GM12878 (cell line): ENCODE measurements at regions not wholly inside any gene's neighbourhood (a gene's known extent, or its start where the extent isn't known, plus 50 kb on each side); places are given as distances from the start of the nearest gene placed in this dataset.

ENCODE experiments used
- ATAC-seq: fragments of 200-7000 bp; cut with Tn5 transposase; 3 replicates; pipeline ENCODE4 v1.9.1; 2020; ENCODE audit warnings: mild to moderate bottlenecking, moderate library complexity
- BruUV-seq: library from RNA; stranded (reverse); fragments of 400-500 nt; replicated peaks from 2 replicates; lab custom pipeline; 2021; lab: Mats Ljungman, UMichigan
- CTCF ChIA-PET: fragments of 300-600 bp; sonication (Branson Sonifier 250); formaldehyde crosslinking; extraction: SDS; loops from one replicate; lab custom pipeline; 2021; ENCODE audit warnings: inconsistent platforms; lab: Yijun Ruan, JAX
- POLR2A ChIA-PET: fragments of 350-600 bp; formaldehyde crosslinking; extraction: SDS; loops from one replicate; lab custom pipeline; 2021; ENCODE audit warnings: inconsistent platforms; lab: Charles Lee
- RAD21 ChIA-PET: fragments of 300-600 bp; sonication (Branson Sonifier 250); formaldehyde crosslinking; loops from one replicate; lab custom pipeline; 2023; ENCODE audit warnings: antibody characterized with exemption; ENCODE audit not compliant: unreplicated experiment; lab: Charles Lee
- SMC1A ChIA-PET: fragments of 300-600 bp; sonication (Branson Sonifier 250); formaldehyde crosslinking; loops from one replicate; lab custom pipeline; 2023; ENCODE audit not compliant: unreplicated experiment, uncharacterized antibody; lab: Charles Lee
- DNase-seq: peaks from one replicate; pipeline ENCODE4 v3.0.0-alpha.2; 2011; ENCODE audit warnings: low read depth, low spot score
- FAIRE-seq: peaks from 3 replicates; lab custom pipeline; 2011; peaks lifted over from hg19 to GRCh38; lab: Jason Lieb, UNC
- H2AFZ ChIP-seq: 2 replicates; pipeline ENCODE4 v1.6.0; 2011; ENCODE audit warnings: low read depth, low read length, control low read depth; ENCODE audit not compliant: control insufficient read depth
- H3K27ac ChIP-seq: 2 replicates; pipeline ENCODE4 v1.5.1; 2011; ENCODE audit warnings: control low read depth; ENCODE audit not compliant: control insufficient read depth, insufficient read depth
- H3K27me3 ChIP-seq, 2 experiments: replicated peaks in 1 of 2; 2 replicates each; pipeline versions ENCODE4 v1.6.0 to v1.6.1; 2011; ENCODE audit warnings: low read length in 1 of 2; ENCODE audit not compliant: control insufficient read depth in 2 of 2, insufficient read depth in 2 of 2
- H3K36me3 ChIP-seq, 2 experiments: 2 replicates each; pipeline ENCODE4 v1.5.1; 2011; ENCODE audit warnings: low read length in 1 of 2; ENCODE audit not compliant: control insufficient read depth in 2 of 2, insufficient read depth in 2 of 2
- H3K4me1 ChIP-seq: 2 replicates; pipeline ENCODE4 v1.6.1; 2011; ENCODE audit warnings: mild to moderate bottlenecking, low read length, moderate library complexity, mixed read lengths; ENCODE audit not compliant: control insufficient read depth, insufficient read depth
- H3K4me2 ChIP-seq: 2 replicates; pipeline ENCODE4 v1.6.0; 2011; ENCODE audit warnings: control low read depth; ENCODE audit not compliant: control insufficient read depth, insufficient read depth
- H3K4me3 ChIP-seq: fragments of 200-600 bp; sonication (generic); 2 replicates; pipeline ENCODE4 v1.5.1; 2016
- H3K79me2 ChIP-seq: 2 replicates; pipeline ENCODE4 v1.6.0; 2011; ENCODE audit warnings: low read length; ENCODE audit not compliant: control insufficient read depth, insufficient read depth
- H3K9ac ChIP-seq: 2 replicates; pipeline ENCODE4 v1.8.0; 2011; ENCODE audit warnings: low read length, control low read depth, mixed read lengths; ENCODE audit not compliant: control insufficient read depth, insufficient read depth
- H3K9me3 ChIP-seq: replicated peaks from 3 replicates; pipeline ENCODE4 v1.5.1; 2011; ENCODE audit warnings: mild to moderate bottlenecking, low read length; ENCODE audit not compliant: control insufficient read depth, insufficient read depth
- H4K20me1 ChIP-seq: 2 replicates; pipeline ENCODE4 v1.6.0; 2011; ENCODE audit not compliant: control insufficient read depth, insufficient read depth
- BMI1 ChIP-seq: fragments of 450-650 bp; IDR thresholded peaks from 2 replicates; pipeline ENCODE4 v1.6.1; 2016; ENCODE audit warnings: mild to moderate bottlenecking, moderate library complexity, borderline replicate concordance
- CHD4 ChIP-seq: fragments of 200-600 bp; sonication (generic); IDR thresholded peaks from 2 replicates; pipeline ENCODE4 v1.6.1; 2016; ENCODE audit warnings: mild to moderate bottlenecking
- FOS ChIP-seq: IDR thresholded peaks from 3 replicates; pipeline ENCODE4 v1.6.1; 2011; ENCODE audit warnings: borderline replicate concordance; ENCODE audit not compliant: insufficient read length; ENCODE audit errors: extremely low read depth
- HDAC6 ChIP-seq: fragments of 200-600 bp; sonication (generic); IDR thresholded peaks from one replicate; pipeline ENCODE4 v1.8.0; 2017; ENCODE audit warnings: antibody characterized with exemption; ENCODE audit not compliant: unreplicated experiment
- IRF5 ChIP-seq: fragments of 450-650 bp; IDR thresholded peaks from 2 replicates; pipeline ENCODE4 v1.6.1; 2017; ENCODE audit warnings: borderline replicate concordance
- JUND ChIP-seq: IDR thresholded peaks from 2 replicates; pipeline ENCODE4 v1.6.1; 2012; ENCODE audit warnings: low read depth, mild to moderate bottlenecking, low read length, improper control_type of control experiment, moderate library complexity
- KLF5 ChIP-seq: fragments of 450-650 bp; IDR thresholded peaks from 2 replicates; pipeline ENCODE4 v1.6.1; 2014; ENCODE audit warnings: mild to moderate bottlenecking; ENCODE audit not compliant: partially characterized antibody
- MEF2A ChIP-seq: IDR thresholded peaks from 2 replicates; pipeline ENCODE4 v1.6.1; 2011; ENCODE audit warnings: low read depth, mild to moderate bottlenecking, low read length, moderate library complexity; ENCODE audit not compliant: insufficient read depth
- NR2C1 ChIP-seq: fragments of 450-650 bp; IDR thresholded peaks from 2 replicates; pipeline ENCODE4 v1.6.1; 2017; ENCODE audit warnings: antibody characterized with exemption, mild to moderate bottlenecking, moderate library complexity
- NR2F1 ChIP-seq: fragments of 450-650 bp; conservative IDR thresholded peaks from 2 replicates; pipeline ENCODE4 v1.6.1; 2017; ENCODE audit warnings: mild to moderate bottlenecking
- PML ChIP-seq: IDR thresholded peaks from 2 replicates; pipeline ENCODE4 v1.6.1; 2012; ENCODE audit warnings: low read length, inconsistent platforms
- RBBP5 ChIP-seq: fragments of 200-600 bp; sonication (generic); conservative IDR thresholded peaks from 2 replicates; pipeline ENCODE4 v1.6.1; 2016
- RUNX3 ChIP-seq: IDR thresholded peaks from 2 replicates; pipeline ENCODE4 v1.6.1; 2012; ENCODE audit warnings: low read length, inconsistent platforms
- SMAD1 ChIP-seq: fragments of 450-650 bp; IDR thresholded peaks from 2 replicates; pipeline ENCODE4 v1.6.1; 2018; ENCODE audit warnings: mild to moderate bottlenecking, low read depth; ENCODE audit not compliant: partially characterized antibody
- SPI1 ChIP-seq: IDR thresholded peaks from 2 replicates; pipeline ENCODE4 v1.6.1; 2011; ENCODE audit warnings: low read depth, mild to moderate bottlenecking, low read length, moderate library complexity, borderline replicate concordance; ENCODE audit not compliant: insufficient read depth
- TAF1 ChIP-seq: IDR thresholded peaks from 2 replicates; pipeline ENCODE4 v1.6.1; 2011; ENCODE audit warnings: mild to moderate bottlenecking, low read depth, low read length, borderline replicate concordance
- TBL1XR1 ChIP-seq: IDR thresholded peaks from 2 replicates; pipeline ENCODE4 v1.6.1; 2012; ENCODE audit warnings: low read depth, low read length, improper control_type of control experiment
- WGBS: methylation state at CpG from one replicate; pipeline ENCODE4 v1.1.6; 2016; ENCODE audit warnings: low lambda C conversion rate; ENCODE audit not compliant: insufficient replicate concordance, insufficient coverage; ENCODE audit errors: missing lambda C conversion rate; 5-methylcytosine and 5-hydroxymethylcytosine counted together
- in situ Hi-C: fragments of 300-500 bp; cut with MboI; formaldehyde crosslinking; loops from 9 replicates; pipeline ENCODE4 v1.14.3; 2018; ENCODE audit warnings: mixed read lengths
- intact Hi-C: fragments of 100-400 bp; cut with micrococcal nuclease; formaldehyde crosslinking; loops from one replicate; pipeline ENCODE4 v1.14.2; 2022; ENCODE audit not compliant: unreplicated experiment

GRCh38 chr10:130371156-130371555 lies 235.0 kb downstream of the GLRX3 start:
- FAIRE-seq (no peak), DNase-seq (no peak)

More at GRCh38 chr10:130371156-130371555, 235.0 kb downstream of the GLRX3 start:
- no peak overlapping the region for H3K4me3 ChIP-seq
- ChIA-PET POLR2A (no interaction called here), RAD21 (no interaction called here), CTCF (no interaction called here), SMC1A (interaction anchor here (0.6 kb wide), 1 partner anchor 499 kb away, joined by 3 read pairs; no protein-coding TSS in a partner anchor)
- H4K20me1 ChIP-seq = no peaks in the 10 kb centered on the region
- H3K4me2 ChIP-seq = no peak overlapping the region
- WGBS = 38% methylated on average over 6 of the region's 6 CpGs
- H3K9ac ChIP-seq = no peak overlapping the region
- no peaks in the 10 kb centered on the region for H3K79me2 ChIP-seq
- H3K36me3 ChIP-seq = no peaks in the 10 kb centered on the region
- H3K4me1 ChIP-seq = no peaks in the 10 kb centered on the region
- in situ Hi-C loops = no loop called here
- H3K9me3 ChIP-seq = no peaks in the 10 kb centered on the region
- no peak overlapping the region for H3K27ac ChIP-seq
- no peaks in the 10 kb centered on the region for H3K27me3 ChIP-seq
- no peak for TF ChIP-seq KLF5
- no peak for TF ChIP-seq BMI1
- TF ChIP-seq RBBP5 = no peak
- TF ChIP-seq CHD4 = no peak
- no peak for TF ChIP-seq TBL1XR1
- no peak for TF ChIP-seq PML
- no peak for TF ChIP-seq HDAC6
- TF ChIP-seq RUNX3 = no peak
- TF ChIP-seq NR2C1 = no peak
- no peak for TF ChIP-seq TAF1
- no peak for TF ChIP-seq IRF5
- no peak for TF ChIP-seq MEF2A
- TF ChIP-seq FOS = no peak
- no peak for TF ChIP-seq NR2F1
- no peak for TF ChIP-seq SPI1
- TF ChIP-seq JUND = no peak
- TF ChIP-seq SMAD1 = no peak
- no TSS peak for BruUV-seq
- ATAC-seq = no peak
- intact Hi-C loops = no loop called here
- no peak overlapping the region for H2AFZ ChIP-seq
